ENCODE measurements at regions not wholly inside any gene's neighbourhood (a gene's known extent, or its start where the extent isn't known, plus 50 kb on each side); places are given as distances from the start of the nearest gene placed in this dataset.

GRCh38 chr14:56884617-56885016 lies 74.3 kb upstream of the OTX2 start:
- H2AFZ ChIP-seq (ENCODE audit: low read depth, low read length) = no peak overlapping the region
- no peaks in the 10 kb centered on the region for H3K27me3 ChIP-seq (ENCODE audit: control insufficient read depth in 2 of 2, insufficient read depth in 2 of 2, low read length in 2 of 2)
- no peaks in the 10 kb centered on the region for H3K36me3 ChIP-seq (ENCODE audit: control insufficient read depth, insufficient read depth, low read length)
- no peak overlapping the region for H3K4me3 ChIP-seq
- POLR2A ChIA-PET = interaction anchor here (0.6 kb wide), 1 partner anchor 232 kb away, joined by 3 read pairs; no protein-coding TSS in a partner anchor
- no peak overlapping the region for H3K4me2 ChIP-seq (ENCODE audit: insufficient read depth, low read length)
- H3K27ac ChIP-seq (ENCODE audit: extremely low read depth, low read depth, low read length) = no peak overlapping the region
- no peaks in the 10 kb centered on the region for H3K79me2 ChIP-seq (ENCODE audit: control insufficient read depth, insufficient read depth, low read length)
- no peaks in the 10 kb centered on the region for H3K4me1 ChIP-seq (replicated peaks in 1 of 2; ENCODE audit: control insufficient read depth in 2 of 2, insufficient read depth in 2 of 2, low read length in 2 of 2)
- peak in 1 of 4 experiments; percentile 1 for DNase-seq (ENCODE audit: extremely low read depth in 1 of 4, low spot score in 3 of 4)
- no peaks in the 10 kb centered on the region for H3K9me3 ChIP-seq (replicated peaks; ENCODE audit: control insufficient read depth, insufficient read depth, low read depth, low read length)
- H3K9me1 ChIP-seq (ENCODE audit: control insufficient read depth, insufficient read depth, low read length) = no peaks in the 10 kb centered on the region
- intact Hi-C loops (cut with micrococcal nuclease) = loop anchor here (10.0 kb wide), 1 partner anchor 180 kb away; no protein-coding TSS in a partner anchor
- no TSS peak for BruUV-seq (replicated peaks)
- in situ Hi-C loops (cut with MboI) = no loop called here
- no peaks in the 10 kb centered on the region for H4K20me1 ChIP-seq (replicated peaks; ENCODE audit: control insufficient read depth, insufficient read depth, low read length)
- no peak for FAIRE-seq
- no peak for TF ChIP-seq L3MBTL2 (IDR thresholded peaks at IDR 0.05)
- TF ChIP-seq SRF (CRISPR knock-in tag; IDR thresholded peaks at IDR 0.05) = no peak
- TF ChIP-seq POLR2B (IDR thresholded peaks at IDR 0.05; ENCODE audit: low read depth, partially characterized antibody) = no peak
- no peak for TF ChIP-seq ZNF57 (CRISPR knock-in tag; IDR thresholded peaks at IDR 0.05)
- no peak for TF ChIP-seq NUFIP1 (IDR thresholded peaks at IDR 0.05; ENCODE audit: partially characterized antibody)
- TF ChIP-seq NCOA2 (IDR thresholded peaks at IDR 0.05; ENCODE audit: partially characterized antibody in 2 of 2) = no peak
- TF ChIP-seq NR2F6 (CRISPR knock-in tag; IDR thresholded peaks at IDR 0.05) = no peak
- peak in 1 of 3 experiments; percentile 13; a peak in 1 of 6 replicates for TF ChIP-seq CTCF (IDR thresholded peaks at IDR 0.05 in 2 of 3, conservative IDR thresholded peaks at IDR 0.05 in 1 of 3; ENCODE audit: insufficient read depth in 2 of 3, low read depth in 1 of 3, low read length in 3 of 3)
- TF ChIP-seq ZBTB2 (IDR thresholded peaks at IDR 0.05) = no peak
- TF ChIP-seq NELFE (IDR thresholded peaks at IDR 0.05; ENCODE audit: insufficient read depth, insufficient read length) = no peak
- no peak for TF ChIP-seq ESRRB (CRISPR knock-in tag; IDR thresholded peaks at IDR 0.05; ENCODE audit: borderline replicate concordance)
- TF ChIP-seq ZNF280A (IDR thresholded peaks at IDR 0.05; ENCODE audit: low read depth, partially characterized antibody) = no peak
- peak in 1 of 2 experiments; percentile 18; a peak in 1 of 4 replicates for TF ChIP-seq RAD21 (CRISPR knock-in tag; conservative IDR thresholded peaks at IDR 0.05 in 1 of 2, IDR thresholded peaks at IDR 0.05 in 1 of 2)
- no peak for TF ChIP-seq SAP30 (IDR thresholded peaks at IDR 0.05; ENCODE audit: borderline replicate concordance, insufficient read depth, low read depth, low read length, poor library complexity, severe bottlenecking)
- CTCF ChIA-PET (ENCODE audit: low intra/inter-chr PET ratio) = no interaction called here
- 3% methylated on average over 4 of the region's 6 CpGs for WGBS (ENCODE audit: insufficient coverage, low coverage, missing lambda C conversion rate)
- no peak for ATAC-seq
- H3K9ac ChIP-seq (ENCODE audit: insufficient read depth in 1 of 2, low read depth in 2 of 2, low read length in 2 of 2) = no peak overlapping the region

All from K562 (cell line).